ENCODE measurements at regions not wholly inside any gene's neighbourhood (a gene's known extent, or its start where the extent isn't known, plus 50 kb on each side); places are given as distances from the start of the nearest gene placed in this dataset.

GRCh38 chr2:134149904-134150303 lies 104.0 kb upstream of the MGAT5 start:
- no peak for DNase-seq

- DNase-seq: no peak
These were observed 103.1 kb upstream of the MGAT5 start for GRCh38 chr2:134150760-134151159.

GRCh38 chr2:134152045-134153010 lies 101.5 kb upstream of the MGAT5 start:
- no peak for DNase-seq

GRCh38 chr2:134153294-134153880 lies 100.5 kb upstream of the MGAT5 start:
- no peak for DNase-seq

GRCh38 chr2:134154246-134154645 lies 99.6 kb upstream of the MGAT5 start:
- DNase-seq: no peak

GRCh38 chr2:134155134-134155533 lies 98.7 kb upstream of the MGAT5 start:
- no peak for DNase-seq

GRCh38 chr2:134158295-134158694 lies 95.6 kb upstream of the MGAT5 start:
- DNase-seq: no peak

GRCh38 chr2:134161170-134161547 lies 92.7 kb upstream of the MGAT5 start:
- DNase-seq: no peak

GRCh38 chr2:134163336-134163735 lies 90.5 kb upstream of the MGAT5 start:
- DNase-seq: no peak

- DNase-seq: no peak
These were observed 89.6 kb upstream of the MGAT5 start for GRCh38 chr2:134164306-134164705.

- DNase-seq: no peak
These were observed 86.9 kb upstream of the MGAT5 start for GRCh38 chr2:134167015-134167414.

GRCh38 chr2:134169788-134170187 lies 84.1 kb upstream of the MGAT5 start:
- peak; percentile 18 to 33 for DNase-seq

- DNase-seq: no peak
These were observed 83.6 kb upstream of the MGAT5 start for GRCh38 chr2:134170294-134170693.

- DNase-seq: no peak
These were observed 83.2 kb upstream of the MGAT5 start for GRCh38 chr2:134170700-134171099.

GRCh38 chr2:134173338-134174016 lies 80.4 kb upstream of the MGAT5 start:
- no peak for DNase-seq

- DNase-seq: no peak
These were observed 79.2 kb upstream of the MGAT5 start for GRCh38 chr2:134174711-134175110.

- no peak for DNase-seq
These were observed 78.0 kb upstream of the MGAT5 start for GRCh38 chr2:134175834-134176233.

- DNase-seq: no peak
These were observed 76.4 kb upstream of the MGAT5 start for GRCh38 chr2:134177351-134177931.

- DNase-seq: no peak
These were observed 75.6 kb upstream of the MGAT5 start for GRCh38 chr2:134178138-134178877.

- DNase-seq: no peak
These were observed 72.7 kb upstream of the MGAT5 start for GRCh38 chr2:134181219-134181618.

- DNase-seq: no peak
These were observed 70.2 kb upstream of the MGAT5 start for GRCh38 chr2:134183679-134184078.

GRCh38 chr2:134185639-134186038 lies 68.2 kb upstream of the MGAT5 start:
- no peak for DNase-seq
